ENCODE measurements at regions not wholly inside any gene's neighbourhood (a gene's known extent, or its start where the extent isn't known, plus 50 kb on each side); places are given as distances from the start of the nearest gene placed in this dataset.

- H3K4me3 ChIP-seq: no peak overlapping the region
- no peak for TF ChIP-seq CTCF (IDR thresholded peaks at IDR 0.05)
- intact Hi-C loops (cut with DNase I): no loop called here
- H3K27me3 ChIP-seq: no peaks in the 10 kb centered on the region
- H3K36me3 ChIP-seq: no peaks in the 10 kb centered on the region
- H3K4me1 ChIP-seq: no peaks in the 10 kb centered on the region
- no peak for DNase-seq (ENCODE audit: low spot score in 2 of 2)
- no peaks in the 10 kb centered on the region for H3K9me3 ChIP-seq
- H3K27ac ChIP-seq: no peak overlapping the region
Measured at GRCh38 chr20:56893226-56893917, 264.3 kb downstream of the TFAP2C start.

GRCh38 chr20:56896447-56896846 lies 267.3 kb downstream of the TFAP2C start:
- Histone ChIP-seq H3K4me3 (no peak overlapping the region), H3K9me3 (no peaks in the 10 kb centered on the region), H3K27ac (no peak overlapping the region), H3K4me1 (no peaks in the 10 kb centered on the region), H3K27me3 (no peaks in the 10 kb centered on the region), H3K36me3 (no peaks in the 10 kb centered on the region)
- DNase-seq (ENCODE audit: low spot score in 2 of 2): no peak
- TF ChIP-seq CTCF (IDR thresholded peaks at IDR 0.05): no peak
- intact Hi-C loops (cut with DNase I): no loop called here

- no peak for DNase-seq (ENCODE audit: low spot score in 2 of 2)
Measured at GRCh38 chr20:56897318-56897957, 268.3 kb downstream of the TFAP2C start.

GRCh38 chr20:56897958-56898349 lies 268.8 kb downstream of the TFAP2C start:
- Histone ChIP-seq H3K4me3 (no peak overlapping the region), H3K4me1 (no peaks in the 10 kb centered on the region), H3K27ac (no peak overlapping the region), H3K9me3 (no peaks in the 10 kb centered on the region), H3K36me3 (no peaks in the 10 kb centered on the region), H3K27me3 (no peaks in the 10 kb centered on the region)
- TF ChIP-seq CTCF (IDR thresholded peaks at IDR 0.05): no peak
- DNase-seq (ENCODE audit: low spot score in 2 of 2): no peak
- intact Hi-C loops (cut with DNase I): no loop called here

More at GRCh38 chr20:56897318-56897957, 268.3 kb downstream of the TFAP2C start:
- intact Hi-C loops (cut with DNase I): no loop called here
- no peaks in the 10 kb centered on the region for H3K27me3 ChIP-seq
- H3K4me3 ChIP-seq: no peak overlapping the region
- no peak overlapping the region for H3K27ac ChIP-seq
- H3K9me3 ChIP-seq: no peaks in the 10 kb centered on the region
- TF ChIP-seq CTCF (IDR thresholded peaks at IDR 0.05): no peak
- H3K36me3 ChIP-seq: no peaks in the 10 kb centered on the region
- no peaks in the 10 kb centered on the region for H3K4me1 ChIP-seq

- Histone ChIP-seq H3K9me3 (no peaks in the 10 kb centered on the region), H3K4me1 (no peaks in the 10 kb centered on the region), H3K4me3 (no peak overlapping the region), H3K36me3 (no peaks in the 10 kb centered on the region), H3K27ac (no peak overlapping the region), H3K27me3 (no peaks in the 10 kb centered on the region)
- intact Hi-C loops (cut with DNase I): no loop called here
- DNase-seq (ENCODE audit: low spot score in 2 of 2): no peak
- no peak for TF ChIP-seq CTCF (IDR thresholded peaks at IDR 0.05)
Measured at GRCh38 chr20:56899506-56899905, 270.4 kb downstream of the TFAP2C start.

All from ascending aorta (tissue), 2 donors.